Spleen (tissue), 11 donors: ENCODE measurements at regions not wholly inside any gene's neighbourhood (a gene's known extent, or its start where the extent isn't known, plus 50 kb on each side); places are given as distances from the start of the nearest gene placed in this dataset.

ENCODE experiments used
- DNase-seq: peaks from one replicate; pipeline ENCODE4 v3.0.0-alpha.2; 2020
- H3K27ac ChIP-seq, 8 donors: fragments of 200-600 bp; sonication (generic) in 7 of 8; 1 replicate in 4 of 8; 2 replicates in 4 of 8; pipeline versions ENCODE4 v1.5.0 to v1.8.0; 2016 to 2021; ENCODE audit warnings: inconsistent platforms in 4 of 8, mild to moderate bottlenecking in 4 of 8, moderate library complexity in 1 of 8
- H3K27me3 ChIP-seq, 7 donors: fragments of 200-600 bp; sonication (generic) in 6 of 7; replicated peaks in 1 of 7; 1 replicate in 4 of 7; 2 replicates in 3 of 7; pipeline versions ENCODE4 v1.5.0 to v1.8.0; 2016 to 2021; ENCODE audit warnings: inconsistent platforms in 3 of 7, mild to moderate bottlenecking in 1 of 7
- H3K36me3 ChIP-seq, 6 donors: fragments of 200-600 bp; sonication (generic) in 5 of 6; 1 replicate in 4 of 6; 2 replicates in 2 of 6; pipeline versions ENCODE4 v1.5.0 to v1.8.0; 2016 to 2021; ENCODE audit warnings: inconsistent platforms in 2 of 6
- H3K4me1 ChIP-seq, 6 donors: fragments of 200-600 bp; sonication (generic) in 5 of 6; 1 replicate in 3 of 6; 2 replicates in 3 of 6; pipeline versions ENCODE4 v1.5.0 to v1.8.0; 2016 to 2021; ENCODE audit warnings: inconsistent platforms in 3 of 6
- H3K4me3 ChIP-seq, 8 donors: fragments of 200-600 bp; sonication (generic) in 7 of 8; 1 replicate in 4 of 8; 2 replicates in 4 of 8; pipeline versions ENCODE4 v1.5.0 to v1.8.0; 2016 to 2021; ENCODE audit warnings: inconsistent platforms in 4 of 8, mild to moderate bottlenecking in 4 of 8, moderate library complexity in 2 of 8
- H3K9me3 ChIP-seq, 8 donors: fragments of 200-600 bp; sonication (generic) in 7 of 8; 1 replicate in 4 of 8; 2 replicates in 4 of 8; pipeline versions ENCODE4 v1.5.0 to v1.8.0; 2016 to 2021; ENCODE audit warnings: inconsistent platforms in 4 of 8
- POLR2A ChIP-seq, 3 donors: fragments of 450-650 bp; IDR thresholded peaks; one replicate each; pipeline ENCODE4 v1.5.1; 2017; ENCODE audit warnings: antibody characterized with exemption in 3 of 3, mild to moderate bottlenecking in 1 of 3
- POLR2AphosphoS5 ChIP-seq, 3 donors: sonication (generic); formaldehyde crosslinking; IDR thresholded peaks; one replicate each; pipeline ENCODE4 v1.5.1; 2017; ENCODE audit warnings: antibody characterized with exemption in 3 of 3
- WGBS, 5 donors: extraction: QIAGEN DNeasy Blood & Tissue Kit in 3 of 5; methylation state at CpG; one replicate each; pipeline versions ENCODE4 v1.1.5 to v1.1.7; 2013 to 2018; 5-methylcytosine and 5-hydroxymethylcytosine counted together
- intact Hi-C: fragments of 100-400 bp; cut with DNase I; formaldehyde crosslinking; loops from one replicate; pipeline ENCODE4 v1.15.0; 2023; ENCODE audit warnings: low total_unique reads
- TF ChIP-seq, protein P1 (sequence below), 11 experiments: fragments of 200-600 bp in 7 of 11; fragments of 450-650 bp in 4 of 11; sonication (generic) in 4 of 11; IDR thresholded peaks in 8 of 11; conservative IDR thresholded peaks in 3 of 11; 1 replicate in 7 of 11; 2 replicates in 4 of 11; pipeline versions ENCODE4 v1.4.0 to v1.8.0; 2016 to 2021; ENCODE audit warnings: antibody characterized with exemption in 11 of 11, inconsistent platforms in 4 of 11, mild to moderate bottlenecking in 1 of 11
- donor health status: healthy with polysubstance abuse.
- donor health status: DM: no; HTN: no; CAD: no; lungs with moderate emphysema.
- donor health status: DM: no; HTN: no; CAD: no.
- donor health status: Bipolar disorder and iron deficiency.
- donor health status: healthy.
- donor health status: DM: no; HTN: no; CAD: no.
- donor health status: DM: yes; HTN: yes; CAD: no.

DNA sequence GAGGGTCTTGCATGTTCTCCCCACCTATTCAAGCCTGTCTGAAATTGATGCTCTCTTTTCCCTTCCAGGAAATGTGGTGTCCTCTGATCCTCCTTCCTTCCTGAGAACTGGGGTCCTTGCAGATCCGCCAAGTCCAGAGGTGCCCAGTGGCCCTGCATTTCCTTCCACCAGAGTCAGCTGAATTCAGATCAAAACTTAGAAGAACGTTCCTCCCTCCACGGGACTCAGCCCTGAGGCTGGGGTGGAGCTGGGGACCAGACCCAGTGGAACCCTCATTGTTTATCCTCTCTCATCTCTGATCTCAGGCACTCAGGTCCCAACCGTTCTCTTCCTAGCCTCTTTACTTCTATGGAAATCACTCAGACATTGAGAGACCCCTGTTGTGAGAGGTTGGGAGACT, 477.3 kb downstream of the TSHZ3 start:
- Histone ChIP-seq H3K27ac (no peak overlapping the region), H3K4me1 (no peaks in the 10 kb centered on the region), H3K27me3 (no peaks in the 10 kb centered on the region), H3K36me3 (no peaks in the 10 kb centered on the region), H3K9me3 (peaks cover 0 to 5% (median 0%) of the 10 kb centered on the region in 8 donors), H3K4me3 (no peak overlapping the region)
- DNase-seq, result no peak
- 56 to 76% (median 68%) methylated on average over 4 of the region's 4 CpGs for WGBS, 5 donors
- TF ChIP-seq, protein P1, sequence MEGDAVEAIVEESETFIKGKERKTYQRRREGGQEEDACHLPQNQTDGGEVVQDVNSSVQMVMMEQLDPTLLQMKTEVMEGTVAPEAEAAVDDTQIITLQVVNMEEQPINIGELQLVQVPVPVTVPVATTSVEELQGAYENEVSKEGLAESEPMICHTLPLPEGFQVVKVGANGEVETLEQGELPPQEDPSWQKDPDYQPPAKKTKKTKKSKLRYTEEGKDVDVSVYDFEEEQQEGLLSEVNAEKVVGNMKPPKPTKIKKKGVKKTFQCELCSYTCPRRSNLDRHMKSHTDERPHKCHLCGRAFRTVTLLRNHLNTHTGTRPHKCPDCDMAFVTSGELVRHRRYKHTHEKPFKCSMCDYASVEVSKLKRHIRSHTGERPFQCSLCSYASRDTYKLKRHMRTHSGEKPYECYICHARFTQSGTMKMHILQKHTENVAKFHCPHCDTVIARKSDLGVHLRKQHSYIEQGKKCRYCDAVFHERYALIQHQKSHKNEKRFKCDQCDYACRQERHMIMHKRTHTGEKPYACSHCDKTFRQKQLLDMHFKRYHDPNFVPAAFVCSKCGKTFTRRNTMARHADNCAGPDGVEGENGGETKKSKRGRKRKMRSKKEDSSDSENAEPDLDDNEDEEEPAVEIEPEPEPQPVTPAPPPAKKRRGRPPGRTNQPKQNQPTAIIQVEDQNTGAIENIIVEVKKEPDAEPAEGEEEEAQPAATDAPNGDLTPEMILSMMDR (IDR thresholded peaks at IDR 0.05 in 8 of 11, conservative IDR thresholded peaks at IDR 0.05 in 3 of 11), result no peak
- TF ChIP-seq POLR2A (IDR thresholded peaks at IDR 0.05) (no peak), POLR2AphosphoS5 (IDR thresholded peaks at IDR 0.05) (no peak)
- intact Hi-C loops, result no loop called here

GRCh38 chr19:30870876-30871275, 478.4 kb downstream of the TSHZ3 start:
- TF ChIP-seq POLR2A (IDR thresholded peaks at IDR 0.05) (no peak), POLR2AphosphoS5 (IDR thresholded peaks at IDR 0.05) (no peak)
- TF ChIP-seq, protein P1 (IDR thresholded peaks at IDR 0.05 in 8 of 11, conservative IDR thresholded peaks at IDR 0.05 in 3 of 11), result no peak
- H3K9me3 ChIP-seq, result peaks cover 0 to 5% (median 0%) of the 10 kb centered on the region in 8 donors
- H3K27ac ChIP-seq, result no peak overlapping the region
- no peaks in the 10 kb centered on the region for H3K27me3 ChIP-seq
- H3K4me3 ChIP-seq, result no peak overlapping the region
- WGBS, 5 donors, result 47 to 78% (median 73%) methylated on average over 8 of the region's 8 CpGs
- DNase-seq, result no peak
- H3K4me1 ChIP-seq, result no peaks in the 10 kb centered on the region
- intact Hi-C loops, result no loop called here
- H3K36me3 ChIP-seq, result no peaks in the 10 kb centered on the region

DNA sequence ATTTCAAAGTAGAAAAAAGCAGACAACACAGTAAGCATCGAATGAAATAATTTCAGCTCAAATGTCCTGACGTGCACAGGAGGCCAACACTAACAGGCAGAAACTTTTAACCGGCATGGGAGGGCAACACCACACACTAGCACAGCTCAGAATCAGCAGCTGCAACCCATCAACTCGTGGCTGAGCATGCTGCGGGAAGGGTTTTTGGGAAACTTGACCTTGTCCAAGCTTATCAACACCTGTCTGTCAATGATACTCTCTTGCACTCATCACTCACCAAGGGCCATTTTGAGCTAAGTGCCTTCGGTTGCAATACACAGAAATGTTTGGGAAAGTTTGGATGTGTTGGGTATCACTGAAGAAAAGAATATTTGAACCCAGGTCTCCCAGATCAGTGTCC, 483.7 kb downstream of the TSHZ3 start:
- TF ChIP-seq POLR2A (IDR thresholded peaks at IDR 0.05) (no peak), POLR2AphosphoS5 (IDR thresholded peaks at IDR 0.05) (no peak)
- TF ChIP-seq, protein P1 (IDR thresholded peaks at IDR 0.05 in 8 of 11, conservative IDR thresholded peaks at IDR 0.05 in 3 of 11), result no peak
- H3K4me3 ChIP-seq, result no peak overlapping the region
- intact Hi-C loops, result no loop called here
- no peaks in the 10 kb centered on the region for H3K4me1 ChIP-seq
- H3K27ac ChIP-seq, result no peak overlapping the region
- 52 to 78% (median 75%) methylated on average over 6 of the region's 6 CpGs for WGBS, 5 donors
- H3K27me3 ChIP-seq, result no peaks in the 10 kb centered on the region
- H3K36me3 ChIP-seq, result no peaks in the 10 kb centered on the region
- no peak for DNase-seq
- H3K9me3 ChIP-seq, result peaks cover 0 to 5% (median 0%) of the 10 kb centered on the region in 8 donors

DNA sequence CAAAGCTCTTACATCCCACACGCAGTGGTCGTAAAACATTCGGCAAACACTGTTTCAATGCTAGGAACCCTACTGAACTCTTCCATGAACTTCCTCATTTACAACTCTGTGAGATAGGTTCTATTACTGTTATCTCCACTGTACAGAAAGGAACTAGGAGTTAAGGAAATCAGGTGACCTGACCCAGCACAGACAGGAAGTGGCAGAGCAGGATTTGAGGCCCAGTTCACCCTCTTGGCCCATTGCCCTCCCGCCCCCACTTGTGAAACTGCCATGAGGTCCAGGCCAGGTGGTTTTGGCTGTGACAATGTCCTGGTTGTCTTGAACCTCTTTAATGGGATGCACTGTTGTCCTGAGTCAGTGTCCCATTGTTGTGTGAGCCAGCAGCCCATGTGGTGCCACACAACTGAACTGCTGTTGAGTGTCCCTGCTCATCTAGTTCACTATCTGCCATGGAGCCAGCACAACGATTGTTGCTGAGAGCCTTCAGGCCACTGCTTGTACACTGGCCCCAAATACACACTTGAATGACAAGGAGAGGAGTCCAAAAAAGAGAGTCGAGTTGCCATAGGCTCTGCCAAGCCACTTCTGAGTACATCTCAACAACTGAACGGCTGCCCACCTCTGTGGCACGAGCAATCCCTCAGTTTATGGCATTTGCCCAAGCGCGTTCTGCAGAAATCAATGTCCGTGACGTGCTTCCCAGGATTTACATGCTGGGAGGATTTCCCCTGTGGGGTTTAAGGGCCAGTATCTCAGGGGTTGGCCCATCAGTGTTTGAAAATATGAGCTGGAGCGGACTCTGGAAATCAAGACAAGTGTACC, 484.6 kb downstream of the TSHZ3 start:
- Histone ChIP-seq H3K27ac (no peak overlapping the region), H3K4me1 (no peaks in the 10 kb centered on the region), H3K36me3 (no peaks in the 10 kb centered on the region), H3K9me3 (peaks cover 0 to 10% (median 2%) of the 10 kb centered on the region in 8 donors), H3K4me3 (no peak overlapping the region), H3K27me3 (no peaks in the 10 kb centered on the region)
- WGBS, 5 donors, result 62 to 67% (median 64%) methylated on average over 13 of the region's 13 CpGs
- intact Hi-C loops, result no loop called here
- TF ChIP-seq, protein P1 (IDR thresholded peaks at IDR 0.05 in 8 of 11, conservative IDR thresholded peaks at IDR 0.05 in 3 of 11), result no peak
- TF ChIP-seq POLR2A (IDR thresholded peaks at IDR 0.05) (no peak), POLR2AphosphoS5 (IDR thresholded peaks at IDR 0.05) (peak in 1 of 3 donors; percentile 40)
- no peak for DNase-seq
